ENCODE measurements at regions not wholly inside any gene's neighbourhood (a gene's known extent, or its start where the extent isn't known, plus 50 kb on each side); places are given as distances from the start of the nearest gene placed in this dataset.

DNA sequence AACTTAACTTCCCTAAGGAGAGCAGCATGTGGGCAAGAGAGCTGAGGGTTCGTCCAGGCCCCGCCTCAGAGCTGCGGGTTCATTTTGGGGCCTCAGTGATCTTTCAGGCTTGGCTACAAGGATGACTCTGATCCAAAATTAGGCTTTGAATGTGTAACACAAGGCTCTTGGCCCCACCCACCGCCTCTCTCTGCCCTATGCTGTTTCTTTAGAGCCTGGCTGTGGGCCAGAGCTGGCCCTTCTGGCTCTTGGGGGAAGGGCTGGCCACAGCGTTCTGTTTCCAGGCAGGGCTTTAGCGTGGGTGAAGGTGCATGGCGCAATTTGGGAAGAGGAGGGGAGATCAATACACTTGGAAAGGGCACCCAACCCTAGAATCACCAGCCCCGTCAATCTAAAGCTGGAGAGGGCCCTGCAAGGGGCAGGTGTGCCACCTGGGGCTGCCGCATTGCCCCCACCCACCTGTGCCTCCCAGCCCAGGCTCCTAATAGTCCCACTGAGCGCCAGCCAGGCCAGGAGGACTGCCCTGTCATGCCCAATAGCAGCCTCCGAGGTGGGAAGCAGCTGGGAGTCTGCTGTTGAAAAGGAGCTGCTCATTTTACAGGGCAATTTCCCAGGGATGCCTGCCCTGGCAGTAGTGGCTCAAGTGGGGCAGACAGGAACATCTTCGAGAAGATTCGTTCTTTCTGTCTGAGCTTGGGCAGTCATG is 84.5 kb upstream of the MAML3 start:
- intact Hi-C loops (cut with micrococcal nuclease): no loop called here
- no peak for ATAC-seq
- no peaks in the 10 kb centered on the region for H3K9me3 Mint-ChIP-seq
- H3K4me1 ChIP-seq (ENCODE audit: control insufficient read depth, insufficient read depth, low read length): peaks cover 17% of the 10 kb centered on the region
- H3K4me1 Mint-ChIP-seq: peaks cover 15 to 17% of the 10 kb centered on the region in 2 donors
- H3K4me3 ChIP-seq (ENCODE audit: low read length): no peak overlapping the region
- no peaks in the 10 kb centered on the region for H3K9me3 ChIP-seq (ENCODE audit: control insufficient read depth, insufficient read depth, low read length)
- H3K36me3 ChIP-seq (ENCODE audit: control insufficient read depth, insufficient read depth, low read length): no peaks in the 10 kb centered on the region
- DNase-seq: no peak
- H3K27me3 Mint-ChIP-seq (ENCODE audit: low read depth in 2 of 2): peaks cover 16 to 28% of the 10 kb centered on the region in 2 donors
- 84% methylated on average over 13 of the region's 13 CpGs for WGBS (ENCODE audit: insufficient coverage)
- H3K36me3 Mint-ChIP-seq: no peaks in the 10 kb centered on the region
- TF ChIP-seq, protein P1, sequence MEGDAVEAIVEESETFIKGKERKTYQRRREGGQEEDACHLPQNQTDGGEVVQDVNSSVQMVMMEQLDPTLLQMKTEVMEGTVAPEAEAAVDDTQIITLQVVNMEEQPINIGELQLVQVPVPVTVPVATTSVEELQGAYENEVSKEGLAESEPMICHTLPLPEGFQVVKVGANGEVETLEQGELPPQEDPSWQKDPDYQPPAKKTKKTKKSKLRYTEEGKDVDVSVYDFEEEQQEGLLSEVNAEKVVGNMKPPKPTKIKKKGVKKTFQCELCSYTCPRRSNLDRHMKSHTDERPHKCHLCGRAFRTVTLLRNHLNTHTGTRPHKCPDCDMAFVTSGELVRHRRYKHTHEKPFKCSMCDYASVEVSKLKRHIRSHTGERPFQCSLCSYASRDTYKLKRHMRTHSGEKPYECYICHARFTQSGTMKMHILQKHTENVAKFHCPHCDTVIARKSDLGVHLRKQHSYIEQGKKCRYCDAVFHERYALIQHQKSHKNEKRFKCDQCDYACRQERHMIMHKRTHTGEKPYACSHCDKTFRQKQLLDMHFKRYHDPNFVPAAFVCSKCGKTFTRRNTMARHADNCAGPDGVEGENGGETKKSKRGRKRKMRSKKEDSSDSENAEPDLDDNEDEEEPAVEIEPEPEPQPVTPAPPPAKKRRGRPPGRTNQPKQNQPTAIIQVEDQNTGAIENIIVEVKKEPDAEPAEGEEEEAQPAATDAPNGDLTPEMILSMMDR (IDR thresholded peaks at IDR 0.05): no peak
- no peak overlapping the region for H3K27ac ChIP-seq (ENCODE audit: low read length)
- H3K27ac Mint-ChIP-seq: no peak overlapping the region
- no peaks in the 10 kb centered on the region for H3K27me3 ChIP-seq (ENCODE audit: control insufficient read depth, insufficient read depth, low read length)
- H3K4me3 Mint-ChIP-seq: no peak overlapping the region

DNA sequence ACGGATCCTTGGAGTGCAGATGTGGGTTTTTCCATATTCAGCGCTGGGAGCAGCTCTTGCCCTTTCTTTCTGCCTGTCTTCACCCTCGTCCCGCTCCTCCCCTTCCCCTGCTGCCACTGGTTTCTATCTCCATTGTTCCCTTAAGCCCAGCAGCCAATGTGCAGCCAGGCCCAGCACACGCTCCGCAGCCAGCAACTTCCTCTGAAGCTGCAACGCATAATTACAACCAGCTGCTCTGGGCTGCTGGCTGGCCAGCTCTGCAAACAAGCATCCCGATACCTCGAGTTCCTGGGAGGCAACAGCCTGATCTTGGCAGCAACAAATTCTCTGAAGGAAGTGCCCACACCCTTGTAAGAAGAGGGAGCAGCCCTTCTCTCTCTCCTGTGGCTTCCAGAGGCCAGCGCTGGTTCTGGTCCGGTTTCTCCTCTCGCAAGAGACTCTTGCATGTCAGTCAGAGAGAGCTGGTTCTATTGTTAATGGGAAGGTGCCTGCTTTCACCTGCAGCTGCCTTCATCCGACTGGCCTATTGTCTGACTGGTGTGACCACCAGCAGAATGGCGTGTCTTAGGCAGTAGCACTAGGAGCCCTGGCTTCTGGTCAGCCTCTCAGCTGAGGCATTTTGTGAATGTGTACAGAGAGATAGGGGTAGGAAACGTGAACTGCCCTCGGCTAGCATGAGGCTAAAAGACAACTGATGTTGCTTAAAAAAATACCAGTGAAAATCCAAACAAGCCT is 83.8 kb upstream of the MAML3 start:
- peaks cover 16 to 28% of the 10 kb centered on the region in 2 donors for H3K27me3 Mint-ChIP-seq (ENCODE audit: low read depth in 2 of 2)
- H3K27ac Mint-ChIP-seq: no peak overlapping the region
- no peaks in the 10 kb centered on the region for H3K36me3 Mint-ChIP-seq
- no peak overlapping the region for H3K4me3 ChIP-seq (ENCODE audit: low read length)
- WGBS (ENCODE audit: insufficient coverage): 57% methylated on average over 14 of the region's 16 CpGs
- H3K4me3 Mint-ChIP-seq: no peak overlapping the region
- H3K27me3 ChIP-seq (ENCODE audit: control insufficient read depth, insufficient read depth, low read length): no peaks in the 10 kb centered on the region
- DNase-seq: no peak
- intact Hi-C loops (cut with micrococcal nuclease): no loop called here
- ATAC-seq: no peak
- no peak overlapping the region for H3K27ac ChIP-seq (ENCODE audit: low read length)
- peaks cover 10% of the 10 kb centered on the region for H3K4me1 ChIP-seq (ENCODE audit: control insufficient read depth, insufficient read depth, low read length)
- no peaks in the 10 kb centered on the region for H3K9me3 Mint-ChIP-seq
- H3K4me1 Mint-ChIP-seq: peaks cover 8 to 10% of the 10 kb centered on the region in 2 donors
- no peaks in the 10 kb centered on the region for H3K9me3 ChIP-seq (ENCODE audit: control insufficient read depth, insufficient read depth, low read length)
- no peaks in the 10 kb centered on the region for H3K36me3 ChIP-seq (ENCODE audit: control insufficient read depth, insufficient read depth, low read length)
- TF ChIP-seq, protein P1 (IDR thresholded peaks at IDR 0.05): no peak

DNA sequence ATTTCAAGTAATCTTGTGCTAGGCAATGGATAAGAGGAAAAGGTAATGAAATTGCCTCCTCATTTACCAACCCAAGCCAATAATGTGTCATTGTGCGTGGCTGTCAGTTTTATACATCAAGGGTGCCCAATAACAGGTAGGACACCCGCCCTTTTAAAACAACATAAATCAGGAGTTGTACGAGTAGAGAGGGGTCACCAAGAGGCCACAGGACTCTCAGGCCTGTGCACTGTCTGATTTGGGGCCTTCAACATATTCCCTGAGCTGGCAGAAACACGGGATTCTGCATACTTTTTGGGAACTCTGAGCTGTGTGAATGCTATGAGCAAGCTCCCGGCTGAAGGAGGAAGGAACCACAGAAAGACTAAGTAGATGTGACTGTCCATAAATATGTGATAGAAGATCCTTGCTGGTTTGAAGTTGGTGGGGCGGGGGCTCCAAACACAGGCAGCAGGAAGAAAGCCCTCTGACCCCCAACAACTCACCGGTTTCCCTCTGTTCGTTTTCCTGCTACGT is 82.7 kb upstream of the MAML3 start:
- intact Hi-C loops (cut with micrococcal nuclease): no loop called here
- Histone ChIP-seq H3K4me1 (ENCODE audit: control insufficient read depth, insufficient read depth, low read length) (peaks cover 4% of the 10 kb centered on the region), H3K36me3 (ENCODE audit: control insufficient read depth, insufficient read depth, low read length) (no peaks in the 10 kb centered on the region), H3K9me3 (ENCODE audit: control insufficient read depth, insufficient read depth, low read length) (no peaks in the 10 kb centered on the region), H3K27me3 (ENCODE audit: control insufficient read depth, insufficient read depth, low read length) (no peaks in the 10 kb centered on the region), H3K4me3 (ENCODE audit: low read length) (no peak overlapping the region), H3K27ac (ENCODE audit: low read length) (no peak overlapping the region)
- ATAC-seq (no peak), DNase-seq (no peak)
- TF ChIP-seq, protein P1 (IDR thresholded peaks at IDR 0.05): no peak
- Mint-ChIP-seq H3K27me3 (ENCODE audit: low read depth in 2 of 2) (peaks cover 18 to 28% of the 10 kb centered on the region in 2 donors), H3K27ac (no peak overlapping the region), H3K9me3 (no peaks in the 10 kb centered on the region), H3K4me3 (no peak overlapping the region), H3K4me1 (no peaks in the 10 kb centered on the region), H3K36me3 (no peaks in the 10 kb centered on the region)
- 82% methylated on average over 9 of the region's 9 CpGs for WGBS (ENCODE audit: insufficient coverage)

Data from natural killer cell (primary cell).